ENCODE measurements at regions not wholly inside any gene's neighbourhood (a gene's known extent, or its start where the extent isn't known, plus 50 kb on each side); places are given as distances from the start of the nearest gene placed in this dataset.

DNA sequence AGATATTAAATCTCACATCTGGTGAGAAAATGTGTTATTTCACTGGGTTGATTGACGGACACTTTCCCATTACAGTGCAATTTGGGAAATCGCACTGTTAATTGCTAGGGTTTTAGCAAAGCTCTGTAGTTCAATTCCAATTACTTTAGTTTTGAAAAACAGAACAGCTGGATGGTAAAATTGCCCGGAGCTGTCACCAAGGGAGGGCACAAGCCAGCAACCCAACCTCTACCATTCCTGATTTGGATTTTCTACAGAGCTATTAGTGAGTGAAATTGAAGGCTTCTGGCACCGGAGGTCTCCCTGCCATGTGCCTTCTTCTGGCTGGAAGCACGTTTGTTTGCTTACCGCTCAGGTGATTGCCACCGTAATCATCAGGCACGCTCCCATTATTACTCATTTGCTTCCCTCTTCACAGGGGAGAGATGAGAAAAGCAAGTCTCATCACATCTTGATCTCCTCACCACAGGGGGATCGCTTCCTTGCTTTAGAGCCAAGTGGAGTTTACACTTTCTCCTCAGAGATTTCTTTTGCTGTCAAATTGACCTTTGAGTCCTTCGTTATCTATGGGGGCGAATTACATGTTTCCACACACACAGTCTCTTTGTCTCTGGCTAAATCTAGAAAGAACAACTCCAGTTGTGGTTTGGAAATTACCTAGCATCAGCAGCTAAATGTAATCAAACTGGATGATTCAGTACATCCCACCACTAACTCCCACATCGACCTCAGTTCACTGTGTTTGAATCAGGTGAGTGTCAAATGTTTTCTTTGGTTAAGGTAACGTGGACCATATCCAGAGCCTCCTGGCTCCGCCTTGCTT is 421.7 kb upstream of the GOLIM4 start:
- Histone ChIP-seq H3K9me3 (ENCODE audit: low read length) (no peaks in the 10 kb centered on the region), H3K27ac (ENCODE audit: low read length) (peak overlapping the region; percentile 42), H3K4me3 (ENCODE audit: low read length) (peak overlapping the region; percentile 33), H3K4me2 (ENCODE audit: low read length) (peak overlapping the region; percentile 16), H3K36me3 (ENCODE audit: insufficient read depth, low read length) (no peaks in the 10 kb centered on the region), H3K79me2 (replicated peaks; ENCODE audit: insufficient read depth, low read length) (no peaks in the 10 kb centered on the region), H2AFZ (ENCODE audit: low read depth, low read length) (no peak overlapping the region), H4K20me1 (ENCODE audit: insufficient read depth) (no peaks in the 10 kb centered on the region), H3K27me3 (ENCODE audit: insufficient read depth, low read depth, low read length) (no peaks in the 10 kb centered on the region), H3K9ac (ENCODE audit: low read length) (no peak overlapping the region), H3K9me2 (ENCODE audit: insufficient read depth, low read length) (no peaks in the 10 kb centered on the region), H3F3A (ENCODE audit: insufficient read depth, low read length, poor library complexity, severe bottlenecking) (no peaks in the 10 kb centered on the region)
- TF ChIP-seq, protein P1, sequence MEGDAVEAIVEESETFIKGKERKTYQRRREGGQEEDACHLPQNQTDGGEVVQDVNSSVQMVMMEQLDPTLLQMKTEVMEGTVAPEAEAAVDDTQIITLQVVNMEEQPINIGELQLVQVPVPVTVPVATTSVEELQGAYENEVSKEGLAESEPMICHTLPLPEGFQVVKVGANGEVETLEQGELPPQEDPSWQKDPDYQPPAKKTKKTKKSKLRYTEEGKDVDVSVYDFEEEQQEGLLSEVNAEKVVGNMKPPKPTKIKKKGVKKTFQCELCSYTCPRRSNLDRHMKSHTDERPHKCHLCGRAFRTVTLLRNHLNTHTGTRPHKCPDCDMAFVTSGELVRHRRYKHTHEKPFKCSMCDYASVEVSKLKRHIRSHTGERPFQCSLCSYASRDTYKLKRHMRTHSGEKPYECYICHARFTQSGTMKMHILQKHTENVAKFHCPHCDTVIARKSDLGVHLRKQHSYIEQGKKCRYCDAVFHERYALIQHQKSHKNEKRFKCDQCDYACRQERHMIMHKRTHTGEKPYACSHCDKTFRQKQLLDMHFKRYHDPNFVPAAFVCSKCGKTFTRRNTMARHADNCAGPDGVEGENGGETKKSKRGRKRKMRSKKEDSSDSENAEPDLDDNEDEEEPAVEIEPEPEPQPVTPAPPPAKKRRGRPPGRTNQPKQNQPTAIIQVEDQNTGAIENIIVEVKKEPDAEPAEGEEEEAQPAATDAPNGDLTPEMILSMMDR (IDR thresholded peaks at IDR 0.05; ENCODE audit: poor library complexity, severe bottlenecking) = no peak
- no peak for TF ChIP-seq TAF1 (IDR thresholded peaks at IDR 0.05; ENCODE audit: low read depth)
- TF ChIP-seq POLR2AphosphoS5 (IDR thresholded peaks at IDR 0.05) = peak; percentile 79
- TF ChIP-seq MXI1 (conservative IDR thresholded peaks at IDR 0.05; ENCODE audit: poor library complexity, severe bottlenecking) = peak; percentile 53
- no peak for TF ChIP-seq EP300 (conservative IDR thresholded peaks at IDR 0.05; ENCODE audit: poor library complexity, severe bottlenecking)
- TF ChIP-seq, protein P2, sequence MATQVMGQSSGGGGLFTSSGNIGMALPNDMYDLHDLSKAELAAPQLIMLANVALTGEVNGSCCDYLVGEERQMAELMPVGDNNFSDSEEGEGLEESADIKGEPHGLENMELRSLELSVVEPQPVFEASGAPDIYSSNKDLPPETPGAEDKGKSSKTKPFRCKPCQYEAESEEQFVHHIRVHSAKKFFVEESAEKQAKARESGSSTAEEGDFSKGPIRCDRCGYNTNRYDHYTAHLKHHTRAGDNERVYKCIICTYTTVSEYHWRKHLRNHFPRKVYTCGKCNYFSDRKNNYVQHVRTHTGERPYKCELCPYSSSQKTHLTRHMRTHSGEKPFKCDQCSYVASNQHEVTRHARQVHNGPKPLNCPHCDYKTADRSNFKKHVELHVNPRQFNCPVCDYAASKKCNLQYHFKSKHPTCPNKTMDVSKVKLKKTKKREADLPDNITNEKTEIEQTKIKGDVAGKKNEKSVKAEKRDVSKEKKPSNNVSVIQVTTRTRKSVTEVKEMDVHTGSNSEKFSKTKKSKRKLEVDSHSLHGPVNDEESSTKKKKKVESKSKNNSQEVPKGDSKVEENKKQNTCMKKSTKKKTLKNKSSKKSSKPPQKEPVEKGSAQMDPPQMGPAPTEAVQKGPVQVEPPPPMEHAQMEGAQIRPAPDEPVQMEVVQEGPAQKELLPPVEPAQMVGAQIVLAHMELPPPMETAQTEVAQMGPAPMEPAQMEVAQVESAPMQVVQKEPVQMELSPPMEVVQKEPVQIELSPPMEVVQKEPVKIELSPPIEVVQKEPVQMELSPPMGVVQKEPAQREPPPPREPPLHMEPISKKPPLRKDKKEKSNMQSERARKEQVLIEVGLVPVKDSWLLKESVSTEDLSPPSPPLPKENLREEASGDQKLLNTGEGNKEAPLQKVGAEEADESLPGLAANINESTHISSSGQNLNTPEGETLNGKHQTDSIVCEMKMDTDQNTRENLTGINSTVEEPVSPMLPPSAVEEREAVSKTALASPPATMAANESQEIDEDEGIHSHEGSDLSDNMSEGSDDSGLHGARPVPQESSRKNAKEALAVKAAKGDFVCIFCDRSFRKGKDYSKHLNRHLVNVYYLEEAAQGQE (IDR thresholded peaks at IDR 0.05; ENCODE audit: borderline replicate concordance) = peak; percentile 30

DNA sequence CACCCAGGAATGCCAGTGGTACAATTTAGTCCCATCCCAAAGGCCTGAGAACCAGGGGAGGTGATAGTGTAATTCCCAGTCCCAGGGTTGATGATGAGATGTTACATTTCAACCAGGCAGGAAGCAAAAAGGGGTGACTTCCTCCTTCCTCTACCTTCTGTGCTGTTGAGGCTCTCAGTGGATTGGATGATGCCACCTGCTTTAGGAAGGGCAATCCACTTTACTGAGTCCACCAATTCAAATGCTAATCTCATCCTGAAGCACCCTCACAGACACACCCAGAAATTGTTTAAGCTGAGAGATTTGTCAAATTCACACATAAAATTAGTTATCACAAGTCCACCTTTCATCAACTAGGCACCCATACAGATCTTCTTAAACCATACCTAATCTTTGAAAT is 418.5 kb upstream of the GOLIM4 start:
- H4K20me1 ChIP-seq (ENCODE audit: insufficient read depth) = no peaks in the 10 kb centered on the region
- H3K27ac ChIP-seq (ENCODE audit: low read length) = no peak overlapping the region
- no peaks in the 10 kb centered on the region for H3K79me2 ChIP-seq (replicated peaks; ENCODE audit: insufficient read depth, low read length)
- no peaks in the 10 kb centered on the region for H3K36me3 ChIP-seq (ENCODE audit: insufficient read depth, low read length)
- H2AFZ ChIP-seq (ENCODE audit: low read depth, low read length) = no peak overlapping the region
- no peak overlapping the region for H3K4me3 ChIP-seq (ENCODE audit: low read length)
- no peak overlapping the region for H3K9ac ChIP-seq (ENCODE audit: low read length)
- H3F3A ChIP-seq (ENCODE audit: insufficient read depth, low read length, poor library complexity, severe bottlenecking) = no peaks in the 10 kb centered on the region
- no peaks in the 10 kb centered on the region for H3K9me2 ChIP-seq (ENCODE audit: insufficient read depth, low read length)
- TF ChIP-seq, protein P1 (IDR thresholded peaks at IDR 0.05; ENCODE audit: poor library complexity, severe bottlenecking) = no peak
- TF ChIP-seq SMC3 (conservative IDR thresholded peaks at IDR 0.05; ENCODE audit: poor library complexity) (no peak), EZH2 (IDR thresholded peaks at IDR 0.05; ENCODE audit: borderline replicate concordance, insufficient read depth, low read length, poor library complexity, severe bottlenecking) (no peak), TAF1 (IDR thresholded peaks at IDR 0.05; ENCODE audit: low read depth) (no peak), MXI1 (conservative IDR thresholded peaks at IDR 0.05; ENCODE audit: poor library complexity, severe bottlenecking) (no peak), RAD21 (conservative IDR thresholded peaks at IDR 0.05) (no peak), POLR2AphosphoS5 (IDR thresholded peaks at IDR 0.05) (no peak), EP300 (conservative IDR thresholded peaks at IDR 0.05; ENCODE audit: poor library complexity, severe bottlenecking) (no peak)
- TF ChIP-seq, protein P2 (IDR thresholded peaks at IDR 0.05; ENCODE audit: borderline replicate concordance) = no peak
- H3K9me3 ChIP-seq (ENCODE audit: low read length) = no peaks in the 10 kb centered on the region
- no peaks in the 10 kb centered on the region for H3K27me3 ChIP-seq (ENCODE audit: insufficient read depth, low read depth, low read length)
- no peak overlapping the region for H3K4me2 ChIP-seq (ENCODE audit: low read length)
